DMS53 (cell line): ENCODE measurements at regions not wholly inside any gene's neighbourhood (a gene's known extent, or its start where the extent isn't known, plus 50 kb on each side); places are given as distances from the start of the nearest gene placed in this dataset.

ENCODE experiments used
- DNase-seq: peaks from one replicate; lab custom pipeline; 2025; lab: John Stamatoyannopoulos, UW

GRCh38 chr6:88342336-88342735 lies 176.2 kb upstream of the CNR1 start:
- no peak for DNase-seq

GRCh38 chr6:88339761-88340160 lies 173.6 kb upstream of the CNR1 start:
- DNase-seq, result no peak

GRCh38 chr6:88321306-88321705 lies 155.2 kb upstream of the CNR1 start:
- no peak for DNase-seq

GRCh38 chr6:88311561-88311960 lies 145.4 kb upstream of the CNR1 start:
- no peak for DNase-seq

GRCh38 chr6:88304520-88304919 lies 138.4 kb upstream of the CNR1 start:
- no peak for DNase-seq

GRCh38 chr6:88302769-88303225 lies 136.7 kb upstream of the CNR1 start:
- DNase-seq, result no peak

- DNase-seq, result no peak
These were observed 136.0 kb upstream of the CNR1 start for GRCh38 chr6:88301888-88302768.

- DNase-seq, result no peak
These were observed 135.1 kb upstream of the CNR1 start for GRCh38 chr6:88301256-88301655.

- no peak for DNase-seq
These were observed 132.1 kb upstream of the CNR1 start for GRCh38 chr6:88298066-88298845.

- DNase-seq, result no peak
These were observed 130.5 kb upstream of the CNR1 start for GRCh38 chr6:88296694-88297093.

- no peak for DNase-seq
These were observed 129.5 kb upstream of the CNR1 start for GRCh38 chr6:88295663-88296062.

GRCh38 chr6:88294702-88295101 lies 128.6 kb upstream of the CNR1 start:
- DNase-seq, result no peak

- DNase-seq, result no peak
These were observed 124.3 kb upstream of the CNR1 start for GRCh38 chr6:88290411-88290810.

GRCh38 chr6:88287696-88288095 lies 121.5 kb upstream of the CNR1 start:
- DNase-seq, result no peak

GRCh38 chr6:88276331-88276730 lies 110.2 kb upstream of the CNR1 start:
- DNase-seq, result no peak

- no peak for DNase-seq
These were observed 102.4 kb upstream of the CNR1 start for GRCh38 chr6:88268508-88268907.

- DNase-seq, result no peak
These were observed 100.0 kb upstream of the CNR1 start for GRCh38 chr6:88266126-88266525.

- DNase-seq, result no peak
These were observed 97.4 kb upstream of the CNR1 start for GRCh38 chr6:88263591-88263990.

GRCh38 chr6:88262332-88262731 lies 96.2 kb upstream of the CNR1 start:
- DNase-seq, result no peak

- no peak for DNase-seq
These were observed 85.2 kb upstream of the CNR1 start for GRCh38 chr6:88251301-88251700.

GRCh38 chr6:88248709-88249321 lies 82.7 kb upstream of the CNR1 start:
- no peak for DNase-seq

GRCh38 chr6:88246654-88247053 lies 80.5 kb upstream of the CNR1 start:
- DNase-seq, result peak; percentile 55

GRCh38 chr6:88244721-88245120 lies 78.6 kb upstream of the CNR1 start:
- no peak for DNase-seq
